IPS DF 4.7 (cell line): ENCODE measurements at regions not wholly inside any gene's neighbourhood (a gene's known extent, or its start where the extent isn't known, plus 50 kb on each side); places are given as distances from the start of the nearest gene placed in this dataset.
"Not testable (repeated sequence)": the region's sequence is repeated elsewhere in the genome, so short reads cannot be mapped to it uniquely, and the experiment has no call there.

Source experiments
- DNase-seq: peaks from one replicate; pipeline ENCODE4 v3.0.0-alpha.2; 2013; ENCODE audit warnings: low spot score; ENCODE audit errors: extremely low read depth

GRCh38 chr20:11976966-11977365, 59.3 kb downstream of the BTBD3 start:
- DNase-seq, result no peak

GRCh38 chr20:11978496-11978895, 60.8 kb downstream of the BTBD3 start:
- no peak for DNase-seq

DNA sequence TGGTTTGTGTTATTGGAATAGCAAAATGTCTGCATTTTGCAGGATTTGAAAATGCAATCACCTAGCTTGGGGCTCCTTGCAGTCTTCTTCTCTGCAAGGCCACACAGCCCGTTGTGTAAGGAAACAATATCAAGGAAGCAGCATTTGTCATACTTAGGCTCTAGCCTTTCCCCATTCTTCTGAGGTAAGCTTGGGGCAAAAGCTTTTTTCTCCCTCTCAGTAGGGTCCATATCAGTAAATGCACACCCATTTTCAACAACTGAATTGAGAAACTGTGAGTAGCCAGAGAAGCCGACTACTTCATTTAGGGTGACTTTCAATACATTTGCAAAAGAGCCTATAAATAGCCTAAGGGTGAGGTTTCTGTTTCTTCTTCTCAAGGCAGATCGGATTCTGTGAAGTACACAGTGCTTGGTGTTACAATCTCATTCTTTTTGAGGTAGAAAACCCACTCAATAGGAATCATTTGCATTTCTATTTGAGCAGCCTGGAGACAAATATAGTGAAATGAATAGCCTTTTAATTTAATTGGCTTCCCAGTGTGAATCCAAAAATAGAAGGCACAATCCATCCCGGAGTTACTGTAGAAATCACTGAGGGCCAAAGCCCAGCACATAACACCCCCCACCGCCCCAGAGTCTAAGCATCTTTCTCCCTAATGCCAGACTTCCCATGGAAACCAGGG, 61.8 kb downstream of the BTBD3 start:
- DNase-seq, result no peak

DNA sequence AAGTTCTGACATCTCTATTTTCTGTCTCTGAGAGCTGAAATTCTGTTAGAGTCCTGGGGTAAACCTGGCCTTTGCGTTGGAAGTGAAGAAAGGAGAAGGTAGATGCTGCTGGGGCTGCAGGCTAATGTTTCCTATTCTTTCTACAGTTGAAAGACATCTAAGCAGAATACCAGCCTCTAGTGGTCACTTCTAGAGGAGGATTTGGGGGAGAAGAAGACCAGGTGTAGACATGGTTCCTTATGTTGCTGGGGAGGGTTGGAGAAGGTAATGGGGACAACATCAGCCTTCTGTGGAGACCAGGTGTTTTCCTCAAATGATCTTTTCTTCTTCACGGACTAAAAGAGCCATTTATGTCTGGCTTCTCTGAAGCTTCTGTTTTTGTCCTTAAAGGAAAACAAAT, 62.6 kb downstream of the BTBD3 start:
- no peak for DNase-seq

DNA sequence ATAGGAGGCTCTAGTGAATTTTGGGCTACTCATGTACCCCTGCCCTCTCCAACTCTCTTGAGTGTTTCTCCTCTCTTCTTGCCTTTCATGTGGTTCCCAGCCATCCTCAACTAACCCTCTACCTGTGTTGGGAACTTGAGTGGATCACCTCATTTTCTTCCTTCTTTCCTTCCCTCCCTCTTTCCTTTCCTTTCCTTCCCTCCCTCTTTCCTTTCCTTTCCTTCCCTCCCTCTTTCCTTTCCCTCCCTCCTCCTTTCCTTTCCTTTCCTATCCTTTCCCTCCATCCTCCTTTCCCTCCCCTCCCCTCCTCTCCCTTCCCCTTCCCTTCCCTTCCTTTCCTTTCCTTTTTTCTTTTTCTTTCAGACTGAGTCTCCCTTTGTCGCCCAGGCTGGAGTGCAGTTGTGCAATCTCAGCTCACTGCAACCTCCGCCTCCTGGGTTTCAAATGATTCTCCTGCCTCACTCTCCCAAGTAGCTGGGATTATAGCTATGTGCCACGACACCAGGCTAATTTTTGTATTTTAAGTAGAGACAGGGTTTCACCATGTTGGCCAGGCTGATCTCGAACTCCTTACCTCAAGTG, 63.8 kb downstream of the BTBD3 start:
- DNase-seq, result no peak

- no peak for DNase-seq
These were observed 64.7 kb downstream of the BTBD3 start for GRCh38 chr20:11982289-11982954.

- DNase-seq, result no peak
These were observed 65.3 kb downstream of the BTBD3 start for GRCh38 chr20:11982955-11983470.

- no peak for DNase-seq
These were observed 69.3 kb downstream of the BTBD3 start for GRCh38 chr20:11986954-11987353.

DNA sequence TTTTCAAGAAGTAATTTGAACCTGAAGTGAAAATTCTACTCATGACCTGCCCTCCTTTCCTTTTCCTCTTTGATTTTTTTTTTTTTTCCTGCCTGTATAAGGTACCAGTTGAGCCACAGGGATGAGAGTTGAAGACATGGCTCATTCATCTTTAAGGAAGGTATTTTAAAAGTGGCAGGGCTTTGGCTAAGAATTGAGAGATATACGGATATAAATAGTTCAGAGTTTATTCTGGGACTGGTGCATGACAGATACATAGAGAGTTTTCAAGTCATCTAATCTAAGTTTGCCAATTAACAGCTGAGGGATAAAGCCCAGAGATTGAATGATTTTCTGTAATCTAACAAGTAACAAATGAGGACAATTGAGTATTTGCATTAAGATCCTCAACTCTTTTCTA, 69.8 kb downstream of the BTBD3 start:
- no peak for DNase-seq

DNA sequence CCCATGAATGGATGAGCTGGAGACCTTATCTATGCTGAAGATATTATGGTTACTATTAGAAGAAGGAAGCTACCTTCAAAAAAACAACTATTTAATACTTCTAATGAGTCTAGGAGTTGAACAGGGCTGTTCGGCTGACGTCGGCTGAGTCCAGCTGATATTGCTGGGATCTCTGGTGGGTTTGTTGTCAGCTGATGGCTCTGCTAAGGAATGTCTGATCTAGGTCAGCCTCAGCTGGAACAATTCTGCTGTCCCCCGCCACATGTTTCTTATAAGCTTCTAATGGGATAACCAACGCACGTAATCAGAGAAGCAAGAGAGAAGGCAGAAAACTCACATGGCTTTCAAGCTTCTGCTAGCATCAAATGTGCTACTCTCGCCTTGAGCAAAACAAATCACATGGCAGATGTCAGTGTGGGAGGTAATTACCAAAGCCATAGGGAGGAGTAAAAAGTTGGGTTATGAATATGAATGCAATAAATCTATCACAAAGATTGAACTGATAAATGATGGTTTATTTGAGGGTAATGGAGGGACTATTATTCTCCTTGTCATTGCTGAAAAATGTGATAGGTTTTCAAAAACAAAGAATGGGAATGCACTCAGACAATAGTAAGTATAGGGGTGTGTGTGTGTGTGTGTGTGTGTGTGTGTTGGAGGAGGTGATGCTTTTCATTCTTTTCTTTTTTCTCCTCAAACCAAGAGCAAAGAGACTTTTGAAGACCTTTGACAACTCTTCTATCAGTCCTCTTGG, 71.5 kb downstream of the BTBD3 start:
- DNase-seq, result no peak

GRCh38 chr20:11992426-11992825, 74.7 kb downstream of the BTBD3 start:
- DNase-seq, result no peak

GRCh38 chr20:11993886-11994461, 76.3 kb downstream of the BTBD3 start:
- peak; percentile 7 for DNase-seq

GRCh38 chr20:11995805-11996567, 78.3 kb downstream of the BTBD3 start:
- DNase-seq, result no peak

DNA sequence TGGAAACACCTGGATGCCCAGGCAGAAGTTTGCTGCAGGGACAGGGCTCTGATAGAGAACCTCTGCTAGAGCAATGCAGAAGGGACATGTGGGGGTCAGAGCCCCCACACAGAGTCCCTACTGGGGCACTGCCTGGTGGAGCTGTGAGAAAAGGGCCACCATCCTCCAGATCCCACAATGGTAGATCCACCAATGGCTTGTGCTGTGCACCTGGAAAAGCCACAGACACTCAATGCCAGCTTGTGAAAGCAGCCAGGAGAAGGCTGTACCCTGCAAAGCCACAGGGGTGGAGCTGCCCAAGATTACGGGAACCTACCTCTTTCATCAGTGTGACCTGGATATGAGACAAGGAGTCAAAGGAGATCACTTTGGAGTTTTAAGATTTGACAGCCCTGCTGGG, 87.1 kb downstream of the BTBD3 start:
- not testable (repeated sequence) for DNase-seq

- DNase-seq, result peak; percentile 74
These were observed 94.8 kb downstream of the BTBD3 start for GRCh38 chr20:12012241-12013222.

GRCh38 chr20:12014276-12014675, 96.6 kb downstream of the BTBD3 start:
- DNase-seq, result no peak

- DNase-seq, result no peak
These were observed 97.0 kb downstream of the BTBD3 start for GRCh38 chr20:12014736-12015135.

GRCh38 chr20:12016291-12016690, 98.6 kb downstream of the BTBD3 start:
- DNase-seq, result no peak

- DNase-seq, result no peak
These were observed 102.0 kb downstream of the BTBD3 start for GRCh38 chr20:12019715-12020114.

DNA sequence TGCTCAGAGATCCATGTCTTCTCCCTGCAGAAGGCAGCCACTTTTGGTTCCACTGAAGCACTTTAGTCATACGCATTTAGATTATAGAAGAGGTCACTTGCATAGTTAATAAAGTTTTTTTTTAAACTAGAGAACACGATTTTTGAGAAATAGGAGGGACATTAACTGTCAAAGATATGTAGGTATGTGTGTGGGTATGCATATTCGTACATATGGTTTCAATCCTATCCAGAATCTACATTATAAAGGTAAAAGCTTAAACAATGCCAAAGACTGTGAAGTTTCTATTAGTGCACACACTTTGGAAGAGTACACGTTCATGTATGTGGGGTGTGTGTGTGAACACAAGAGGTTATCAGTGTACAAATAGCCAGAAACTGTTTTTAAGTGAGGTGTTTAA, 103.2 kb downstream of the BTBD3 start:
- DNase-seq, result no peak
